M059J (cell line): ENCODE measurements at regions not wholly inside any gene's neighbourhood (a gene's known extent, or its start where the extent isn't known, plus 50 kb on each side); places are given as distances from the start of the nearest gene placed in this dataset.

Experiments used
- DNase-seq: peaks from one replicate; pipeline ENCODE4 v3.0.0-alpha.2; 2012; ENCODE audit warnings: low read depth

DNA sequence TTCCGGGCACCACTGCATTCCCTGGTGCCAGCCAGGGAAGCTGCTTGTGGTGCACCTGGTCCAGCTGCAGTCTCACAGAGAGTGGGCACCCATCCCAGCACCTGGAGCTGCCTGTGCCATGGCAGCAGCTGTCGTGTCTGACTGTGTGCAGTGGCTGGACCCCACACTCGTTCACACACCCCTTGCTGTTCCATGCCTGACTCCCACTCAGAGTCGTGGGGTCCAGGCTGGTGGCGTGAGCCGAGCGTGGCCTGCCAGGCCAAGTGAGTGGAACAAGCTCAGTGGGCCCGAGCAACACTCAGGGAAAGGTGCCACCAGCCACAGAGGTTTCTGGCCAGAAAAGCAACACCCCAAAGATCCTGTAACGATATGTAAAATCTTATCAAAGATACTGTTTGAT lies 97.2 kb upstream of the KCNK1 start:
- no peak for DNase-seq

GRCh38 chr1:233518344-233518743 lies 95.6 kb upstream of the KCNK1 start:
- DNase-seq: peak; percentile 63

GRCh38 chr1:233520261-233521191 lies 93.4 kb upstream of the KCNK1 start:
- DNase-seq: peak; percentile 72

- no peak for DNase-seq
Measured at GRCh38 chr1:233523047-233523446, 90.9 kb upstream of the KCNK1 start.

DNA sequence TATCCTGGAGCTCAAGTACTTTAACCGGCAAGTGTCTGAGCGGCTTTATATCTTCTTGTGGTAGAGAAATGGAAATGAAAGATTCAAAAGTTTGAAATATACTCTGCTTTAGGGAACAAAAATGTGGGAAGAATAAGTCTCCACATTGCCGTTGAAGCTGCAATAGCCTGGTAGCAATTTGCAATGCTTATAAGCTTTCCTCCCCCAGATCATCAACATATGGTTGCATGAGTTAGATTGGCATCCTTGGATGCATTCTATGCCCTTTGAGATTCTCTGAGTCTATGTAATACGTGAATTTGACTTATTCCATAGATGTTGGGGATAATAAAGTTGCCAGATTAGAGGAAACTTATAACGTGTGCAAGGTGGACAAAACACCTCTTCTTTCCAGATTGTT lies 86.1 kb upstream of the KCNK1 start:
- no peak for DNase-seq

- no peak for DNase-seq
Measured at GRCh38 chr1:233530665-233531386, 83.1 kb upstream of the KCNK1 start.

DNA sequence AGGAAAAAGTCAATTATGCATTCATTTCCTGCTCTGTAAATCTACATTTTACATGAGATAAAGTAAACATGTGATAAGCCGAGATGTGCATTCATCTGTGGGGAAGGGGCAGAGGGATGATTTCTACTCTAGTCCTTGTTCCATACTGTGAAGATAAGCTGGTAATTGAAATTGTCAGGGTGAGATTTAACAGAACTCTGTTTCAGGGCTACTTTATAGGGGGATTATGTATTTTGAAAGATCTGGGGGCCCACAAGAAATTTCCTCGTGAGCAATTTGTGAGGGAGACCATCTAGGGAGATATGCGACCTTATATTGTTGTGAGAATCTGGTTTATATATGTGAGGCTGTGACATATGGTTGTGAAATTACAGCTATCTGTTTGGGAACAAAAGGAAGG lies 73.1 kb upstream of the KCNK1 start:
- DNase-seq: no peak

GRCh38 chr1:233543338-233544255 lies 70.3 kb upstream of the KCNK1 start:
- peak; percentile 97 for DNase-seq

DNA sequence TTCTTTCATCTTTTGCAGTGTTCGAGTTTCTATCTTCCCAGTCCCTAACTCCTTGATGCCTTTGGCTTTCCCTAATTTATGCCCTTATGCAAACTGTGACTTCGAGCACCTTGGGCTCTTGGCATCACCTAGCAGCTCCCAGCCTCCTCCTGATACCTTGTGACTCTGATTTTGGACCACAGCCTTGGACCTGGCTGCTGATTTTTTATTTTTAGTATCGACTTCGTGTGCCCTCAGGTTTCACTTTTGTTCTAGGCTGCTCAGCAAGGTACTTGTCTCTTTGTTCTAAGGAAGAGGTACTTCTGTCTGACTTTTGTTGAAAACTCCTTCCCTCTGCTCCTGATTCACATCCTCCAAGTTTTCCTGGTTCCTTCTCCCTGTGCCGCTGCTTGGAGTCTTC lies 69.6 kb upstream of the KCNK1 start:
- peak; percentile 10 for DNase-seq

DNA sequence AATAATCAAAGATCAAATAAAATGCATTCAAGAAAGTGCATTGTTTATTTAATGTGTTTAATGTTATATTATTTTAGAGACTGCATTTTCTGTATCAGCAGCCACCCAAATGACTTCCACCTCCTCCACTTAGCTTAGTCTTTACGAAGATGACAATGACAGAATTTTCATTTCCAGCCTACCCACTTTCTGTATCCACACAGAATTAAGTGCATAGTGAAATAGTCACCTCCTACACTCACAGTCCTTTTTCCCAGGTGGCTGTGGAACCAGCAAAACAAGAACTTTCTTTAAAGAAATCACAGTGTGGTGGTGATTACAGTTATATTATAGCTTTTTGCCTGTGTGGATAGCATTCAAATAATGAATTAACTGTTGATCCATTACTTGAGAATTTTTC lies 66.2 kb upstream of the KCNK1 start:
- DNase-seq: no peak

- no peak for DNase-seq
Measured at GRCh38 chr1:233549404-233549803, 64.5 kb upstream of the KCNK1 start.

GRCh38 chr1:233549917-233550316 lies 64.0 kb upstream of the KCNK1 start:
- peak; percentile 6 for DNase-seq

GRCh38 chr1:233554037-233554436 lies 59.9 kb upstream of the KCNK1 start:
- DNase-seq: peak; percentile 10

DNA sequence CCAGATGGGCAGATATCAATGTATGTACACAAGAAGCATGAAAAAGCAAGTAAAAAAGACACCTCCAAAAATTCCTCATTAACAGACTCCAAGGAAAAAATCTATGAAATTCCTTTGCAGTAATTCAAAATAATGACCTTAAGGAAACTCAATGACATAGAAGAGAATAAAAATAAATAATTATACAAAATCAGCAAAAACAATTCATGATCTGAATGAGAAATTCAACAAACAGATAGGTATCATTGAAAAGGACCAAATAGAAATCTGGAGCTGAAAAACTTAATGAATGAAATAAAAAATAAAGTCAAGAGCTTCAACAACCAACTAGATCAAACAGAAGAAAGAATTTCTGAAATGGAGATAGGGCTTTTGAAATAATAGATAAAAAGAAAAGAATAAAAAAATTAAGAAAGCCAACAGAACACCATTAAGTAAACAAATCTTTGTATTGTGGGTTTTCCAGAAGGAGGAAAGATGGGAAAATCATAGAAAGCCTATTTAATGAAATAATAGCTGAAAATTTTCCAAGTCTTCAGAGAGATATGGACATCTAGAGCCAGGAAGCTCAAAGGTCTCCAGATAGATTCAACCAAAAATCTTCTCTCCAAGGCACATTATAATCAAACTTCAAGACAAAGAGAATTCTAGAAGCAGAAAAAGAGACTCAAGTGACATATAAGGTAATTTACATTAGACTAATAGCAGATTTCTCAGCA lies 52.0 kb upstream of the KCNK1 start:
- no peak for DNase-seq
